HG03097 (cell line): ENCODE measurements at regions not wholly inside any gene's neighbourhood (a gene's known extent, or its start where the extent isn't known, plus 50 kb on each side); places are given as distances from the start of the nearest gene placed in this dataset.

Experiments used
- ATAC-seq: cut with Tn5 transposase; IDR thresholded peaks from one replicate; pipeline ENCODE4 v1.9.1; 2021; ENCODE audit not compliant: unreplicated experiment, low FRiP score

- ATAC-seq: no peak
Observed at GRCh38 chr1:224504297-224505041, 69.9 kb upstream of the WDR26 start.

DNA sequence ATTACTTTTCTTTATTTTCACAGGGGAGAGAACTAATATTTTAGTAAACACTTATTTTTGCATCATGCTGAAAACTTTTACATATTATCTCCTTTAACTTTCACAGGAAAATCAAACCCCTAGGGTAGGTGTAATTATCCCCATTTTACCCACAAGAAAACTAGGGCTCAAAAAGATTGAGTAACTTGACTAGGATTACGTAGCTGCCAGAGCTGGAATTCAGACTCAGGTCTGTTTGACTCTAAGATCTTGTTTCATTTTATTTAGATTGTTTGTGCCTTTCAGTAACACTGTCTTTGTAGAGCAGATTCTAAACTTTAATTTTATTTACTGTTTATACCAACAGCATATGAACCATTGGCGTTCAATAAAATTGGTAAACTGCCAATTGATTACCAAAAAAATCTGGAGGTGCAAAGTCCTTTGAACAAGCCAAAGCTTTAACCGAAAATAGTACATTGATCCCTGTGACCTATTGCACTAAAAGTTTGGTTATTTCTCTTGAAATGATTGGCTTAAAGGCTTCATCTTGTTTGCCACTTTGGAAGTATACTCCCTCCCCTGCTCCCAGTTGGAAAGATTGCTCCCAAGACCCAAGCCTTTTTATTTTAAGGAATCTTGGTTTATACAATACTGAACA lies 71.0 kb upstream of the WDR26 start:
- no peak for ATAC-seq

- no peak for ATAC-seq
Observed at GRCh38 chr1:224506141-224506814, 71.7 kb upstream of the WDR26 start.

DNA sequence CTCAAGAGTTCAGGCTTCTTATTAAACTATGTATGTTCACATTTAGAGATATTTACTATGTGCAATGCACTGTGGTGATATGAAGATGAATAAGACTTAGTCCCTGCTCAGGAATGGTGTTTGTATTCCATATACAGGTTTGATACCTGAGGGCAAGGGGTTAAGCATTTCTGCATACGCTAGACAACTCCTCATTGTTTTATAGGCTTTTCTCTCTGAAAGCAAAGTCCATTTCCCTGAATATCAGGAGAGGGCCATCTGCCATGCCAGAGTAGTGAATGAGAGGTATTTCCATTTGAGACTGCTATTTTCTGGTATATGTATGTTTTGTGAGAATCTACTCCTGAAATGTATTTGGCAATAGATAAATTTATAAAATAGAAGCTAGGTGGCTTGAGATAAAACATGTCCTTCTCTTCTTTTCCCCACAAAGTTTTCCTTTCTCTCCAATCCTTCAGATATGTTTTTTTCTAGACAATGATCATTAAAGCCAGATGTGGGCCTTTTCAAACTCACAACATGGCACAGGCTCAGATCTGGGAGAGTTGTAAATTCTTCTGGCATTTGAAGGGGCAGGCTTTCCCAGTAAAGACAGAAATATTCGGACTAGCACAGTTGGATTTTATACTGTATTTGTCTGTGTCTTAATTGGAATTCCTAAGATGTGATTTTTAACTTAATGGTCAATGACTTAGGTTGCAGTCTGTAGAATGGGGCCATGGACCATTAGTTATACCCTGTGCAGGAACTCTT lies 73.3 kb upstream of the WDR26 start:
- no peak for ATAC-seq

DNA sequence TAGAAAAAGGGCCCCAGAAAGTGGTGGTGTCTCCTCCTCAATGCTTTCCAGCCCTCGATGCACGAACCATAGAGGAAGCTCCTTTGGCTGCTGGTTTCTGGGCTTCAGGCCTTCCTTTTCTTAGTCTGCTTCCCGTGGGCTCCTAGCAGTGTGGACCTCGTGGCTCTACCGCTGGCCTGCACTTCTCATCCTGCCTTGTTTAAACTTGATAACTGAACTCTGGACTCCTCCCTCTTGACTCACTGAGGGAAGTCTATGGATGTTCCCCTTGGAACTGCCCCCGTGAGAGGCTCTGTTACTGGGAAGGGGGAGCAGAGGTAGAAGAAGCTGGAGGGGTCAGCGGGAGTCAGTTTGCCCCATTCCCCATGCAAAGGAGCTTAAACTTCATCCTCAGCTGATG lies 75.3 kb upstream of the WDR26 start:
- no peak for ATAC-seq

- ATAC-seq: no peak
Observed at GRCh38 chr1:224510880-224511645, 76.5 kb upstream of the WDR26 start.

DNA sequence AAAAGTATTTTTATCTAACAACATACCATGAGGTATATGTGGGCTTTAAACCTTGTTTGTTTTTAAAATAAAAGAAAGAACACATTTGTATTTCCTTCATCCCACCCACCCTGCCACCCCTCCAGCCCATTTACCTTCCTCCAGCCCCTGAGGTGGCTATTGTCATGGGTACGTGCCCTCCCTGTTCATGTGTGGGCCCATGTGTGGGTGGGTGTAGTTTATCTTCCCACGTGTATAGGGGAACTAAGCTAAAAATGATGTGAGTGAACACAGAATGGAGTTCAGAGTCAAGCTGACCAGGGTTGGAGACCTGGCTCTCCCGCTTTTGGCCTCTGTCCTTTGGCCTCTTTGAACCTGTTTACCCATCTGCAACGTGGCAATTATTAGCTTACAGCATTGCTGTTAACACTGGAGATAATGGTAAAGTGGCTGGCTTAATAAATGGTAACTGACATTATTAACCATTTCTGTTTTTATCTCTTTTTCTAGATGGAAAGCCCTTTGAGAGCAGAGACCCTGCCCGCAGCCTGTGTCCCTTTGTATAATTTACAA lies 78.1 kb upstream of the WDR26 start:
- ATAC-seq: no peak

- no peak for ATAC-seq
Observed at GRCh38 chr1:224513383-224513782, 78.8 kb upstream of the WDR26 start.

DNA sequence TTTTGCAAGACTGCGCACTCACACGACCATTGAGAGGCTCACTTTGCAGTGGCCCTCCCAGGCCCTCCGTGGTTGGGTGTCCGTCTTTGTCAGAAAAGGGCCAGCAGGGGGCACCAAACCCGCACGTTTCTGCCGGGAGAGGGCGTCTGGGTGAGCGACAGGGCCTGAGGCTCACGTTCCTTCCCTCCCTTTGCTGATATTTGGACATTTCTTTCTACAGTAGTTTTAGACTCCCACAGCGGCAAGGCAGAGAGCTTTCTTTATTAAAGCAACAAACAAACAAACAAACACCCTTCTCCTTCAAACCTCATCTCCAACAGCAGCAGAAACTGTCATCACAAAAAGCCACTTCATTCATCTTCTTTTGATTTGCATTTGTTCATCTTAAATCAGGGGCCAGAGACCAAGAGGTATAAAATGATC lies 79.2 kb upstream of the WDR26 start:
- peak; percentile 88 for ATAC-seq

DNA sequence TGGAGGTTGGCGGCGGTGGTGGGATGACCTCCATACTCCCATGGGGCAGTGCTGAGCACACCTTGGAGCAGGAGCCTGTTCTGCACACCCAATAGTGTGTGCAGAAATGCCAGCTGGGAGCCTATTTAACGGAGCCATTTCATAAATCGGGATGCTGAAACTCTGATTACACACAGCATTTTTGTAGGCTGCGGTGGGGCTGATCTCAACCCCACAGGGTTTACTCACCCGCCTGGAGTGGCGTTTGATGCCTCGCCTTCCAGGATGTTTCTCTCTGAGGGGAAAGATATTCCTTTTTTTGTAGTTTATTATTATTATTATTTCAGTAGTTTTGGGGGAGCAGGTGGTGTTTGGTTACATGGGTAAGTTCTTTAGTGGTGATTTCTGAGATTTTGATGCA lies 82.6 kb upstream of the WDR26 start:
- no peak for ATAC-seq

DNA sequence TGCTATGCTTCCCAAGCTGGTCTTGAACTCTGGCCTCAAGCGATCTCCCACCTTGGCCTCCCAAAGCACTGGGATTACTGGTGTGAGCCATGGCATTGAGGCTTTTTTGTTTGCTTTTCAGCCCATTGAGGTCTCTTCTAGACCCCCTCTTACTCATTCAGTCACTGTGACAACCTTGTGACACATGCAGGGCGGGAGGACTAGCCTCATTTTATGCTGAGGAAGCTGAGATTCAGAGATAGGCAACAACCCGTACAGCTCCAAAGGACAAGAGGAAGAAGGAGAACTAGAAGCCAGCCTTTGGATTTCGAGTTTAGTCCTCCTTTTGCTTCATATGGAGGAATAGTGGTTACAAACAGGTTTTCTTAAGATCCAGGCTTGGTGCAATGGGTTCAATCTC lies 83.9 kb upstream of the WDR26 start:
- ATAC-seq: no peak

DNA sequence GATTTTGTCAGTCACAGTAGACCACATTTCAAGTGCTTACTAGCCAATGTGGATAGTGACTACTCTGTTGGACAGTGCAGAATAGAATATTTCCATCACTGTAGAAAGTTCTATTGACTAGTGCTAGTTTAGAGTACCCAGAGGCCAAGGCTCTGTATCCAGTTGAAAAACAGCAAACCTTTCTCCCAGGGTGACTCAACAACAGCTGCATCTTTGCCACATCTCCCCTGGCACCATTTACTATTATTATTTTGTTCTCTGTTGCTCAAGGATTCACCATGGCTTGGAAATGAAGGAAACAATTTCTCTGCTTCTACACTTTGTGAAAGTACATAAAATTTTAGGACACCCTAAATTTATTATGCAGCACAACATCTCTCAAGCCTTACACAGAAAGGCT lies 85.3 kb upstream of the WDR26 start:
- no peak for ATAC-seq

DNA sequence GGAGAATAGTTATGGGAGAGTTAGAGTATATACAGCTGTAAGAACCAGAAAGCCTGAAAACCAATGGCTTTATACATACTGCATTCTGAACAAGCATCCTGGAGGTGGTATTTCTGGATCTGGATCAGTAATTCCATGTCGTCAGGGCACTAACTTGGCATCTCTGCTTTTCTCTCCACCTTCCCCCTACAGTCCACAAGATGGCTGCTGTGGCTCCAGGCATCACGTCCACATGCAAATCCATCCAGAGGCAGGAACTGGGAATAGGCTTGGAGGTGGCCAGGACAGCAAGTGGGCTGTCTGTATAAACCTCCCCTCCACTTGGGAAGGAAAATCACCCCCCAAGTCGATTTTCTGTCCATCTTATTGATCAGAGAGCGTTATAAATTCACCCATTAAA lies 86.2 kb upstream of the WDR26 start:
- no peak for ATAC-seq

GRCh38 chr1:224521904-224522734 lies 87.5 kb upstream of the WDR26 start:
- ATAC-seq: no peak

DNA sequence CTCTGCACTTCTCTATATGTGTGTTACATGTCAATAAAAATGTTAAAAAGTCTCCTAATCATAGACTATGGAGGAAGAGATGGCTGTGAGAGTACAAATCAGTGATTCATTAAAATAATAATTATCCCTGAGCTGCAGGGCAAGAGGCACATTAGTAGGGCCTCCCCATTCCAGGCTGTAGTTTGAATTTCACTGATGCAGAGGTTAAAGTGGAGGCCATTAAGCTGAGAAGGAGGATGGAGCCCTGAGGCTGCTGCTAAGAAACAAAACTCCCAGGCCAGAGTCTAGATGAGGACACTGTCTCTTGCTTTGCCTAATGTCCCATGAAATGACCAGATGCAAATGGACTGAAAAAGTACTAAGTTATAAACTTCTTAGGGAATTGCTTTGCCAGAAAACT lies 89.1 kb upstream of the WDR26 start:
- no peak for ATAC-seq

- ATAC-seq: no peak
Observed at GRCh38 chr1:224524679-224525078, 90.1 kb upstream of the WDR26 start.

- no peak for ATAC-seq
Observed at GRCh38 chr1:224525411-224526040, 90.6 kb upstream of the CNIH3 start.

DNA sequence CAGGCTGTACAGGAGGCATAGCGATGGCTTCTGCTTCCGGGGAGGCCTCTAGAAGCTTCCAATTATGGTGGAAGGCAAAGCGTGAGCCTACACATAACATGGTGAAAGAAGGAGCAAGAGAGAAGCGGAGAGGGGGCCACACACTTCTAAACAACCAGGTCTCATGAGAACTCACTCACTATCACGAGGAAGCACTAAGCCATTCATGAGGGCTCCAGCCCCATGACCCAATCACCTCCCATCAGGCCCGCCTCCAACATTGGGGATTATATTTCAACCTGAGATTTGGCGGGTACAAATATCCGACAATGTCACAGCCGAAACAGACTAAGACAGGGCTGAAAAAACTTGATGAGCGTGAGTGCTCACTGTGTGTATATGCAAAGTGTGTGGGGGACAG lies 89.3 kb upstream of the CNIH3 start:
- no peak for ATAC-seq

- no peak for ATAC-seq
Observed at GRCh38 chr1:224528900-224529299, 87.2 kb upstream of the CNIH3 start.
